ENCODE measurements at regions not wholly inside any gene's neighbourhood (a gene's known extent, or its start where the extent isn't known, plus 50 kb on each side); places are given as distances from the start of the nearest gene placed in this dataset.

- Histone ChIP-seq H3K9ac (ENCODE audit: low read depth in 1 of 2, low read length in 2 of 2) (no peak overlapping the region), H3K27me3 (ENCODE audit: control insufficient read depth in 4 of 4, insufficient read depth in 4 of 4, low read length in 3 of 4) (no peaks in the 10 kb centered on the region), H3K9me3 (ENCODE audit: control insufficient read depth in 4 of 4, low read length in 3 of 4) (no peaks in the 10 kb centered on the region), H3K27ac (ENCODE audit: low read depth in 1 of 2, low read length in 2 of 2) (no peak overlapping the region), H3K4me3 (ENCODE audit: low read depth in 1 of 3, low read length in 3 of 3) (no peak overlapping the region), H3K36me3 (ENCODE audit: control insufficient read depth in 4 of 4, insufficient read depth in 3 of 4, low read depth in 1 of 4, low read length in 3 of 4) (no peaks in the 10 kb centered on the region), H3K4me1 (ENCODE audit: control insufficient read depth in 4 of 4, insufficient read depth in 4 of 4, low read length in 3 of 4) (no peaks in the 10 kb centered on the region)
- 82% methylated on average over 6 of the region's 6 CpGs for WGBS
- no peak for DNase-seq (ENCODE audit: low spot score)
- TF ChIP-seq MAX (IDR thresholded peaks at IDR 0.05): no peak
Observed at GRCh38 chr16:79473456-79473855, 127.1 kb downstream of the MAF start.

GRCh38 chr16:79472426-79472825, 128.1 kb downstream of the MAF start:
- 89% methylated on average over 3 of the region's 3 CpGs for WGBS
- no peak overlapping the region for H3K4me3 ChIP-seq (ENCODE audit: low read depth in 1 of 3, low read length in 3 of 3)
- no peak for TF ChIP-seq RAD21 (IDR thresholded peaks at IDR 0.05)
- no peak for TF ChIP-seq HNF4A (conservative IDR thresholded peaks at IDR 0.05)
- no peak for TF ChIP-seq FOXA2 (IDR thresholded peaks at IDR 0.05)
- no peak for TF ChIP-seq CTCF (IDR thresholded peaks at IDR 0.05; ENCODE audit: low read depth, low read length, missing input control)
- TF ChIP-seq JUND (IDR thresholded peaks at IDR 0.05): no peak
- TF ChIP-seq NR2F2 (IDR thresholded peaks at IDR 0.05): no peak
- TF ChIP-seq ATF3 (IDR thresholded peaks at IDR 0.05): no peak
- TF ChIP-seq REST (IDR thresholded peaks at IDR 0.05): no peak
- TF ChIP-seq FOXA1 (IDR thresholded peaks at IDR 0.05): no peak
- no peak for TF ChIP-seq ZBTB33 (IDR thresholded peaks at IDR 0.05)
- TF ChIP-seq YY1 (IDR thresholded peaks at IDR 0.05): no peak
- TF ChIP-seq RXRA (IDR thresholded peaks at IDR 0.05): no peak
- TF ChIP-seq HNF4G (IDR thresholded peaks at IDR 0.05): no peak
- TF ChIP-seq EGR1 (IDR thresholded peaks at IDR 0.05; ENCODE audit: low read depth in 2 of 2): no peak
- no peak for TF ChIP-seq GABPA (IDR thresholded peaks at IDR 0.05 in 1 of 2, conservative IDR thresholded peaks at IDR 0.05 in 1 of 2)
- no peaks in the 10 kb centered on the region for H3K9me3 ChIP-seq (ENCODE audit: control insufficient read depth in 4 of 4, low read length in 3 of 4)
- H3K36me3 ChIP-seq (ENCODE audit: control insufficient read depth in 4 of 4, insufficient read depth in 3 of 4, low read depth in 1 of 4, low read length in 3 of 4): no peaks in the 10 kb centered on the region
- no peak overlapping the region for H3K9ac ChIP-seq (ENCODE audit: low read depth in 1 of 2, low read length in 2 of 2)
- H3K4me1 ChIP-seq (ENCODE audit: control insufficient read depth in 4 of 4, insufficient read depth in 4 of 4, low read length in 3 of 4): no peaks in the 10 kb centered on the region
- no peaks in the 10 kb centered on the region for H3K27me3 ChIP-seq (ENCODE audit: control insufficient read depth in 4 of 4, insufficient read depth in 4 of 4, low read length in 3 of 4)
- DNase-seq (ENCODE audit: low spot score): no peak
- no peak overlapping the region for H3K27ac ChIP-seq (ENCODE audit: low read depth in 1 of 2, low read length in 2 of 2)
